CD4-positive, alpha-beta T cell (primary cell): ENCODE measurements at regions not wholly inside any gene's neighbourhood (a gene's known extent, or its start where the extent isn't known, plus 50 kb on each side); places are given as distances from the start of the nearest gene placed in this dataset.

Experiments
- ATAC-seq: fragments of 200-7000 bp; cut with Tn5 transposase; one replicate; pipeline ENCODE4 v1.10.0; 2022; ENCODE audit warnings: mild to moderate bottlenecking; ENCODE audit not compliant: poor library complexity
- CTCF ChIA-PET: fragments of 350-600 bp; sonication (Branson Sonifier 250); formaldehyde crosslinking; loops from one replicate; lab custom pipeline; 2021; ENCODE audit warnings: antibody characterized with exemption, inconsistent platforms; lab: Charles Lee
- POLR2A ChIA-PET: fragments of 350-600 bp; sonication (Branson Sonifier 250); formaldehyde crosslinking; loops from one replicate; lab custom pipeline; 2021; ENCODE audit warnings: antibody characterized with exemption, inconsistent platforms; lab: Charles Lee
- DNase-seq, 14 experiments: peaks; one replicate each; pipeline ENCODE4 v3.0.0-alpha.2; 2013 to 2020; ENCODE audit warnings: mixed read lengths in 2 of 14
- H3K27ac ChIP-seq, 2 donors: one replicate each; pipeline versions ENCODE4 v1.5.1 to v1.7.0; 2013; ENCODE audit warnings: low read length in 2 of 2, low read depth in 1 of 2, mild to moderate bottlenecking in 1 of 2
- H3K27me3 ChIP-seq, 2 experiments: 1 replicate in 1 of 2; 2 replicates in 1 of 2; pipeline versions ENCODE4 v1.6.1 to v1.7.0; 2013; ENCODE audit warnings: low read length in 2 of 2, control low read depth in 1 of 2, mild to moderate bottlenecking in 1 of 2, moderate library complexity in 1 of 2; ENCODE audit not compliant: insufficient read depth in 2 of 2, control insufficient read depth in 1 of 2
- H3K36me3 ChIP-seq: one replicate; pipeline ENCODE4 v1.6.1; 2013; ENCODE audit warnings: low read length, control low read depth; ENCODE audit not compliant: insufficient read depth
- H3K4me1 ChIP-seq: one replicate; pipeline ENCODE4 v1.6.1; 2013; ENCODE audit warnings: low read length, control low read depth; ENCODE audit not compliant: insufficient read depth
- H3K4me3 ChIP-seq: one replicate; pipeline ENCODE4 v1.5.1; 2013; ENCODE audit warnings: mild to moderate bottlenecking, low read length, moderate library complexity
- H3K9me3 ChIP-seq, 2 experiments: 1 replicate in 1 of 2; 2 replicates in 1 of 2; pipeline versions ENCODE4 v1.6.1 to v1.7.0; 2013; ENCODE audit warnings: low read length in 2 of 2, mild to moderate bottlenecking in 2 of 2, control low read depth in 1 of 2, moderate library complexity in 1 of 2; ENCODE audit not compliant: control insufficient read depth in 1 of 2, insufficient read depth in 1 of 2
- H3K27ac Mint-ChIP-seq: one replicate; pipeline ENCODE4 v1.8.0; 2020; ENCODE audit warnings: mixed read lengths
- H3K27me3 Mint-ChIP-seq: one replicate; pipeline ENCODE4 v1.8.0; 2021; ENCODE audit warnings: mixed read lengths
- H3K36me3 Mint-ChIP-seq: one replicate; pipeline ENCODE4 v1.8.0; 2021; ENCODE audit warnings: low read depth, mixed read lengths
- H3K4me1 Mint-ChIP-seq: one replicate; pipeline ENCODE4 v1.8.0; 2021; ENCODE audit warnings: low read depth, mixed read lengths
- H3K4me3 Mint-ChIP-seq: one replicate; pipeline ENCODE4 v1.8.0; 2020; ENCODE audit warnings: mild to moderate bottlenecking, mixed read lengths
- H3K9me3 Mint-ChIP-seq: one replicate; pipeline ENCODE4 v1.8.0; 2020; ENCODE audit warnings: mixed read lengths
- intact Hi-C, 2 experiments: fragments of 100-400 bp; cut with DNase I in 1 of 2; cut with micrococcal nuclease in 1 of 2; formaldehyde crosslinking; loops; one replicate each; pipeline versions ENCODE4 v1.15.1 to v1.9.0; 2023 to 2025; cut with DNase I, micrococcal nuclease
- TF ChIP-seq, protein P1 (sequence below): fragments of 200-600 bp; IDR thresholded peaks from one replicate; pipeline ENCODE4 v1.8.0; 2022; ENCODE audit warnings: antibody characterized with exemption, mild to moderate bottlenecking

DNA sequence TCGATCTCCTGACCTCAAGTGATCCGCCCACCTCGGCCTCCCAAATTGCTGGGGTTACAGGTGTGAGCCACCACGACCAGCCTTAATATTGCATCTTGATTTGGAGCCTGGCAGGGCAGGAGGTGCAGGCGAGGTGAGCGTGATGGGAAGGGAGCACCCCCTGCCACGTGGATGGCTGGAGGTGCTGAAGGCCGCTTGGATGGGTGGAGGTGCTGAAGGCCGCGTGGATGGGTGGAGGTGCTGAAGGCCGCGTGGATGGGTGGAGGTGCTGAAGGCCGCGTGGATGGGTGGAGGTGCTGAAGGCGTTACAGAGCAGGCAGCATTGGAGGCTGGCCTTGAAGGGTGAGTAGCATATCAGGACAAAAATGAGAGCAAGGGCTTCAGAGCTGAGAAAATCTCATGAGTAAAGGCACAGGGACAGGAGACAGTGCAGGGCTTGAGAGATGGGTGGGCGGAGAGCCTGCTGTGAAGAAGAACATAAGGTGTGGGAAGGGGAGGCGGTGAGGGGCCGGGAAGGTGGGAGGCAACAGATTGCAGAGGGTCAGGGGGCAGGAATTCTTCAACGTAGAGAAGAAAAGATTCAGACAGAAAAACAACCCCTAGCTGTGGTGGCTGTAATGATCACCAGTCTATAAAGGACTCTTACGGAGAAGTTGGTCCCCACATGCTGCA, 101.7 kb upstream of the SEC14L1 start:
- no peak for DNase-seq
- H3K4me1 Mint-ChIP-seq, result no peaks in the 10 kb centered on the region
- peaks cover 3 to 12% of the 10 kb centered on the region in 2 experiments for H3K27me3 ChIP-seq
- H3K36me3 ChIP-seq, result no peaks in the 10 kb centered on the region
- peaks cover 12% of the 10 kb centered on the region for H3K27me3 Mint-ChIP-seq
- ChIA-PET CTCF (no interaction called here), POLR2A (no interaction called here)
- H3K9me3 ChIP-seq, result no peaks in the 10 kb centered on the region
- H3K27ac Mint-ChIP-seq, result no peak overlapping the region
- H3K27ac ChIP-seq, result no peak overlapping the region
- no peak overlapping the region for H3K4me3 Mint-ChIP-seq
- no peak overlapping the region for H3K4me3 ChIP-seq
- H3K9me3 Mint-ChIP-seq, result no peaks in the 10 kb centered on the region
- TF ChIP-seq, protein P1, sequence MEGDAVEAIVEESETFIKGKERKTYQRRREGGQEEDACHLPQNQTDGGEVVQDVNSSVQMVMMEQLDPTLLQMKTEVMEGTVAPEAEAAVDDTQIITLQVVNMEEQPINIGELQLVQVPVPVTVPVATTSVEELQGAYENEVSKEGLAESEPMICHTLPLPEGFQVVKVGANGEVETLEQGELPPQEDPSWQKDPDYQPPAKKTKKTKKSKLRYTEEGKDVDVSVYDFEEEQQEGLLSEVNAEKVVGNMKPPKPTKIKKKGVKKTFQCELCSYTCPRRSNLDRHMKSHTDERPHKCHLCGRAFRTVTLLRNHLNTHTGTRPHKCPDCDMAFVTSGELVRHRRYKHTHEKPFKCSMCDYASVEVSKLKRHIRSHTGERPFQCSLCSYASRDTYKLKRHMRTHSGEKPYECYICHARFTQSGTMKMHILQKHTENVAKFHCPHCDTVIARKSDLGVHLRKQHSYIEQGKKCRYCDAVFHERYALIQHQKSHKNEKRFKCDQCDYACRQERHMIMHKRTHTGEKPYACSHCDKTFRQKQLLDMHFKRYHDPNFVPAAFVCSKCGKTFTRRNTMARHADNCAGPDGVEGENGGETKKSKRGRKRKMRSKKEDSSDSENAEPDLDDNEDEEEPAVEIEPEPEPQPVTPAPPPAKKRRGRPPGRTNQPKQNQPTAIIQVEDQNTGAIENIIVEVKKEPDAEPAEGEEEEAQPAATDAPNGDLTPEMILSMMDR, result no peak
- ATAC-seq, result no peak
- H3K36me3 Mint-ChIP-seq, result no peaks in the 10 kb centered on the region
- intact Hi-C loops, result no loop called here
- H3K4me1 ChIP-seq, result no peaks in the 10 kb centered on the region

DNA sequence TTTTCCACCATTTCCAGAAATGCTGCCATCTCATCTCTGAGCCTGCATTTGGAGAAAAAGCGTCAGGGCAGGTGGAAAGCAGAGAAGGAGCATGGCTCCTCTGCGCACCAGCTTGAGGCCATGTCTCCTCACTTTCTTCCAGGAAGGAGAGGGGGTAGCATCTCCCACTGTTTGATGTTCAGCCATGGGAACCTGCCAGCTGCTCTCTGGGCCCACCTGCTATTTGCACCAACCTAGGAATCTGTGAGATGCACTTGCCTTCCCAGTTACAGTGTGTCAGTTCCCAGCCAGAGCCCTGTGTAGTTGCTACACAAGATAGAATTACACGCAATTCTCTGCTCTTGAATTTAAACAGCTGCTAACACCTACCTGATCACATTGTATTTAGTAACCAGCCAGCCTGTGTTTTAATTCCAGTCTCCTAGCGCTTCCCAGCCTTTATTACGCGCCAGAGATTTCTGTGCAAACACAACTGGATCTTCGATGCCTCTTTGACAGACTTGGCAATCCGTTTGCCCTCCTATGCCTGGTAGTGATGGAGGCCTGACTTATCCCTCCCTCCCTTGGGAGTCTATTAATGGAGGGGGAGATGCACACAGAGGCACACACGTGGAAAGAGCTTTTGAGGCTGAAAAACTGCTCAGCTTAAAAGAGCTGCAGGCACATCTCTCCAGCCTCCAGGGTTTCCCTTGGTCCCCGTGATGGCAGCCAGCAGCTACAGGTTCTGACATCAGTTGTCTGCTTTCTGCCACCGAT, 98.1 kb upstream of the SEC14L1 start:
- H3K4me1 Mint-ChIP-seq, result no peaks in the 10 kb centered on the region
- no peak overlapping the region for H3K27ac ChIP-seq
- POLR2A ChIA-PET, result no interaction called here
- H3K9me3 ChIP-seq, result no peaks in the 10 kb centered on the region
- ATAC-seq (no peak), DNase-seq (no peak)
- peaks cover 4% of the 10 kb centered on the region for H3K27me3 Mint-ChIP-seq
- H3K27me3 ChIP-seq, result no peaks in the 10 kb centered on the region
- no peak overlapping the region for H3K4me3 Mint-ChIP-seq
- no peaks in the 10 kb centered on the region for H3K36me3 Mint-ChIP-seq
- no peak overlapping the region for H3K27ac Mint-ChIP-seq
- intact Hi-C loops, result no loop called here
- H3K36me3 ChIP-seq, result no peaks in the 10 kb centered on the region
- no peaks in the 10 kb centered on the region for H3K9me3 Mint-ChIP-seq
- CTCF ChIA-PET, result interaction anchor here (1.3 kb wide), 1 partner anchor 14 kb away, joined by 4 read pairs; no protein-coding TSS in a partner anchor
- TF ChIP-seq, protein P1, result no peak
- no peaks in the 10 kb centered on the region for H3K4me1 ChIP-seq
- H3K4me3 ChIP-seq, result no peak overlapping the region

DNA sequence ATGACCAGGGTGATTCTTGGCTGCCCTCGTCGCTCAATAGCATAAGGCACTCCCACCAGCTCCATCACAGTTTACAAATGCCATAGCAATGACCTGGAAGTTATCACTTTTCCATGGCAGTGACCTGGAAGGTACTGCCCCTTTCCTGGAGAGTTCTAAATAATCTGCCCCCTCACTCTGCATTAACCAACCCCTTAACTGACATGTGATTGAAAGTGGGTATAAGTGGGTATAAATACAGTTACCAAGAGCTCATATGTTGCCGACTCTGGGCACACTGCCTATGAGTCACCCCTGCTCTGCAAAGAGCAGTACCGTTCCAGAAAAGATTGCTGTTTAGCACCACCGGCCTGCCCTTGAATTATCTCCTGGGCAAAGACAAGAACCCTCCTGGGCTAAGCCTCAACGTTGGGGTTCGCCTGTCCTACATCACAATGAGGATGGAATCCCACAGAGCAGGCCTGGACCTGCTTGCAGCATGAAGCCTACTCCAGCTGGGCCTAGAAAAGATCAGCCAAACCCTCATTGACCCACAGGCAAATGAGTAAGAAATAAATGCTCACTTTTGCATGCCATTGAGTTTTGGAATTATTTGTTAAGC, 95.2 kb upstream of the SEC14L1 start:
- Mint-ChIP-seq H3K27me3 (no peaks in the 10 kb centered on the region), H3K4me1 (no peaks in the 10 kb centered on the region), H3K27ac (no peak overlapping the region), H3K4me3 (no peak overlapping the region), H3K36me3 (no peaks in the 10 kb centered on the region), H3K9me3 (no peaks in the 10 kb centered on the region)
- TF ChIP-seq, protein P1, result no peak
- ChIA-PET POLR2A (no interaction called here), CTCF (interaction anchor here (3.6 kb wide), 1 partner anchor 11 kb away, joined by 12 read pairs; no protein-coding TSS in a partner anchor)
- no peaks in the 10 kb centered on the region for H3K4me1 ChIP-seq
- H3K27me3 ChIP-seq, result no peaks in the 10 kb centered on the region
- H3K9me3 ChIP-seq, result no peaks in the 10 kb centered on the region
- no peaks in the 10 kb centered on the region for H3K36me3 ChIP-seq
- no peak overlapping the region for H3K27ac ChIP-seq
- ATAC-seq (no peak), DNase-seq (no peak)
- intact Hi-C loops, result no loop called here
- no peak overlapping the region for H3K4me3 ChIP-seq
